ENCODE measurements at regions not wholly inside any gene's neighbourhood (a gene's known extent, or its start where the extent isn't known, plus 50 kb on each side); places are given as distances from the start of the nearest gene placed in this dataset.

DNA sequence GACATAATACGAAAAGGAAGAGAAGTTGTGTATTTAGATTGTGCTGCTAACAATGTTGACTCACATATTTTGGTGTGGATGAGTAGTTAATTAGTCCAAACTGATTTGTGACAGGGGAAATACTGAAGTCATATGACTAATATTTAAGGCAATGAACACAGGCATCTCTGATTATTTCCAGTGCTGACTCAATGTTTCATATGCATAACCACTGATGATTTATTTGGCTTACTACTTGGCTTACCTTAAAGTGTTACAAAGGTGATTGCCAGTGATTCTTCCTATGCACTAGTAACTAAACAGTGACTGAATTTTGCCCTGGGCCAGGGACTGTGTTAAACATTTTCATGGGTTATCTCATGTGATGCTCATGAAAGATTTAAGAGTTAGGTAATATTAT lies 722.6 kb downstream of the METTL4 start:
- no peak for TF ChIP-seq ISL1 (CRISPR knock-in tag; IDR thresholded peaks at IDR 0.05)
- TF ChIP-seq, protein P1, sequence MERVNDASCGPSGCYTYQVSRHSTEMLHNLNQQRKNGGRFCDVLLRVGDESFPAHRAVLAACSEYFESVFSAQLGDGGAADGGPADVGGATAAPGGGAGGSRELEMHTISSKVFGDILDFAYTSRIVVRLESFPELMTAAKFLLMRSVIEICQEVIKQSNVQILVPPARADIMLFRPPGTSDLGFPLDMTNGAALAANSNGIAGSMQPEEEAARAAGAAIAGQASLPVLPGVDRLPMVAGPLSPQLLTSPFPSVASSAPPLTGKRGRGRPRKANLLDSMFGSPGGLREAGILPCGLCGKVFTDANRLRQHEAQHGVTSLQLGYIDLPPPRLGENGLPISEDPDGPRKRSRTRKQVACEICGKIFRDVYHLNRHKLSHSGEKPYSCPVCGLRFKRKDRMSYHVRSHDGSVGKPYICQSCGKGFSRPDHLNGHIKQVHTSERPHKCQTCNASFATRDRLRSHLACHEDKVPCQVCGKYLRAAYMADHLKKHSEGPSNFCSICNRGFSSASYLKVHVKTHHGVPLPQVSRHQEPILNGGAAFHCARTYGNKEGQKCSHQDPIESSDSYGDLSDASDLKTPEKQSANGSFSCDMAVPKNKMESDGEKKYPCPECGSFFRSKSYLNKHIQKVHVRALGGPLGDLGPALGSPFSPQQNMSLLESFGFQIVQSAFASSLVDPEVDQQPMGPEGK (CRISPR knock-in tag; IDR thresholded peaks at IDR 0.05; ENCODE audit: borderline replicate concordance) = no peak
- TF ChIP-seq RARB (CRISPR knock-in tag; IDR thresholded peaks at IDR 0.05) = no peak
- no peak for TF ChIP-seq ZNF8 (CRISPR knock-in tag; IDR thresholded peaks at IDR 0.05)
- no peak for TF ChIP-seq TCF4 (CRISPR knock-in tag; IDR thresholded peaks at IDR 0.05; ENCODE audit: borderline replicate concordance)
- no peak for TF ChIP-seq ZC3H10 (CRISPR knock-in tag; IDR thresholded peaks at IDR 0.05)
- no peak for TF ChIP-seq BACH2 (CRISPR knock-in tag; IDR thresholded peaks at IDR 0.05; ENCODE audit: borderline replicate concordance)
- no peak for TF ChIP-seq ZNF565 (CRISPR knock-in tag; conservative IDR thresholded peaks at IDR 0.05; ENCODE audit: low read depth)

Data from SK-N-SH treated with all-trans-retinoic acid at 6 μM for 48 hours (cell line).